Fibroblast of mammary gland (primary cell): ENCODE measurements at regions not wholly inside any gene's neighbourhood (a gene's known extent, or its start where the extent isn't known, plus 50 kb on each side); places are given as distances from the start of the nearest gene placed in this dataset.
A peak's percentile ranks its signal among the peaks of the same experiment; 100 is the strongest.

Experiments
- DNase-seq: peaks from one replicate; pipeline ENCODE4 v3.0.0-alpha.2; 2010; ENCODE audit warnings: low read depth
- H3K4me3 ChIP-seq: 2 replicates; pipeline ENCODE4 v1.5.1; 2011; ENCODE audit warnings: low read depth, mild to moderate bottlenecking, low read length, moderate library complexity; ENCODE audit not compliant: control insufficient read depth
- CTCF ChIP-seq: conservative IDR thresholded peaks from 2 replicates; pipeline ENCODE4 v1.5.1; 2011; ENCODE audit warnings: low read depth, low read length, inconsistent platforms; ENCODE audit not compliant: control insufficient read depth, insufficient read depth

- DNase-seq, result peak; percentile 58
- H3K4me3 ChIP-seq, result no peak overlapping the region
- TF ChIP-seq CTCF, result no peak
Measured at GRCh38 chr3:165644331-165644730, 192.9 kb downstream of the BCHE start.

GRCh38 chr3:165643425-165643824 lies 193.8 kb downstream of the BCHE start:
- peak; percentile 68 for DNase-seq
- TF ChIP-seq CTCF, result no peak
- H3K4me3 ChIP-seq, result no peak overlapping the region

- no peak for TF ChIP-seq CTCF
- no peak overlapping the region for H3K4me3 ChIP-seq
- DNase-seq, result peak; percentile 97
Measured at GRCh38 chr3:165642761-165643420, 194.3 kb downstream of the BCHE start.

- DNase-seq, result no peak
- H3K4me3 ChIP-seq, result no peak overlapping the region
- no peak for TF ChIP-seq CTCF
Measured at GRCh38 chr3:165641569-165642310, 195.5 kb downstream of the BCHE start.

- no peak for DNase-seq
- no peak overlapping the region for H3K4me3 ChIP-seq
- no peak for TF ChIP-seq CTCF
Measured at GRCh38 chr3:165640970-165641369, 196.3 kb downstream of the BCHE start.

- DNase-seq, result no peak
- H3K4me3 ChIP-seq, result no peak overlapping the region
- TF ChIP-seq CTCF, result no peak
Measured at GRCh38 chr3:165640031-165640430, 197.2 kb downstream of the BCHE start.
